ENCODE measurements at regions not wholly inside any gene's neighbourhood (a gene's known extent, or its start where the extent isn't known, plus 50 kb on each side); places are given as distances from the start of the nearest gene placed in this dataset.
"Not testable (repeated sequence)": the region's sequence is repeated elsewhere in the genome, so short reads cannot be mapped to it uniquely, and the experiment has no call there.

DNA sequence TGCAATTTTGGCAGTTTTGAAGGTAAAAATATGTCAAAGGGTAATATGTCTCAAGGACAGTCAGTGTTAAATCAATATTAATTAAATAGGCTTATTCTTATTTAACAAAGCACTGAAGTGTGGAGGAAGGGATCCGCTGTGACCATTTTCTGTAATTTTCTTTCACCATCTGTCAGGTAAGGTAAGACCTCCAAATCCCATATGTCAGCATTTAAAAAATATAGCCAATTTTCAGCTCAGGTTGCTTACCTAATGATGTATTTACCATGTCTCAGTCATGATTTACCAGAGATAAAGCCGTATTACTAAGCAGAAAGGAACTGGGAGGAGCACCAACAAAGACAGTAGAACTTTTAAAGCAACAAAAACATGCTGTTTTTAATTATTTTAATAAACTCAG is 683.9 kb downstream of the CCSER2 start:
- no peak for DNase-seq (ENCODE audit: low spot score)

DNA sequence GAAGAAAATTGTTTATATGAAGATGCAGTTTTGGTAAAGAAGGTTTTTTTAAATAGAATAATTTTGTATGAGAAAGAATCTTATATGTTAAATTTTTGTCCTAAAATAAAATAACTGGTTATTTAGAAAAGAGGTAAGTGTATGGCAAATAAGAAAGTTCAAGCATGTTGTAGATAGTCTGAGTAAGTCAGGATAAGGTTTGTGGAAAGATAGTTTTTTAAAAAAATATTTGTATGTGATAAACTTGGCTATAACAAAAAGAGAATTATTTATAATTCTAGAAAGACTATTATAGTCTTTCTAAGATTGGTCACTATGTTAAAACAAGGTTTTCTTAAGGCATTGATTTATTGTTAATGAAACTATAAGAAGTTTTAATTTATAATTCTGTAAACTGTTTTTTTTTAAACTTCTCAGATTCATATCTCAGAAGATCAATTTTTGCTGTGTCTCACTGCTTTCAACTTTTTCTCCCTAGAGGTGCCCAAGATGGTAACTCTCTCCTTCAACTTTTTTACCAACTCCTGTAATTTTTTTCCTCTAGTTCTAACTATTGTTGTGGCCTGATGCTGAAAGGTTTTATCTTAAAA is 698.6 kb downstream of the CCSER2 start:
- DNase-seq (ENCODE audit: low spot score): no peak

DNA sequence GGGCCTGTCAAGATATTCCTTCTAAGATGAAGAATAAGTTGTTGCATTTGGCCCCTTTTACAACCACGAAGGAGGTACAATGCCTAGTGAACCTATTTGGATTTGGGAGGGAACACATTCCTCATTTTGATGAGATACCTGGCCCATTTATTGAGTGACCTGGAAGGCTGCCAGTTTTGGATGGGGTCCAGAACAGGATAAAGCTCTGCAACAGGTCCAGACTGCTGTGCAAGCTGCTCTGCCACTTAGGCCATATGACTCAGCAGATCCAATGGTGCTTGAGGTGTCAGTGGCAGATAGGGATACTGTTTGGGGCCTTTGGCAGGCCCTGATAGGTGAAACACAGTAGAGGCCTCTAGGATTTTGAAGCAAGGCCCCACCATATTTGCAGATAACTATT is 704.6 kb downstream of the CCSER2 start:
- DNase-seq (ENCODE audit: low spot score): no peak

DNA sequence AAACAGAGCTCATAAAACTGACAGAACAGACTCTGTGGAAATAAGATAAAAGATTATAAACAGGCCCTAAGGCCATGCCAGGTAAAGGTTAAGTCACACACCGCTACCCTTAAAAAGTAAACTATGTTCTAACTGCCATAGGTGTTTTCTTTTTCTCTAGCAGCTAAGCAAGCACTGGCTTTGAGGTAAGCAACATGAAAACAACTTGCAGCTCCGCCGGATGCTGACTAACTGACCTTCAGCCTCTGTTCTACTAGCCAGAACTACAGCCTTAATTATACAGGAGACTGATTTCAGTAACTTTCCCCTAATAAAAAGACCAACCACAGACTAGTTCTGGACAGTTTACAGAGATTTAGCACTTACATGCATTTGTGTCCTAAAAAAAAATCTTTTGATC is 708.3 kb downstream of the CCSER2 start:
- DNase-seq (ENCODE audit: low spot score): no peak

DNA sequence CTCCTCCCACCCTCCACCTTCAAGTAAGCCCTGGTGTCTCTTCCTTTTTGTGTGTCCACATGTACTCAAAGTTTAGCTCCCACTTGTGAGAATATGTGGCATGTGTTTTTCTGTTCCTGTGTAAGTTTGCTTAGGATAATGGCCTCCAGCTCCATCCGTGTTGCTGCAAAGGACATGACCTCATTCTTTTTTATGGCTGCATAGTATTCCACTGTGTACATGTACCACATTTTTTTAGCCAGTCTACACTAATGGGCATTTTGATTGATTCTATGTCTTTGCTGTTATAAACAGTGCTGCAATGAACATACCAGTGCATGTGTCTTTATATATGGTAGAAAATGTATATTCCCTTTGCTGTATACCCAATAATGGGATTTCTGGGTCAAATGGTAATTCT is 710.9 kb downstream of the CCSER2 start:
- DNase-seq (ENCODE audit: low spot score): no peak

DNA sequence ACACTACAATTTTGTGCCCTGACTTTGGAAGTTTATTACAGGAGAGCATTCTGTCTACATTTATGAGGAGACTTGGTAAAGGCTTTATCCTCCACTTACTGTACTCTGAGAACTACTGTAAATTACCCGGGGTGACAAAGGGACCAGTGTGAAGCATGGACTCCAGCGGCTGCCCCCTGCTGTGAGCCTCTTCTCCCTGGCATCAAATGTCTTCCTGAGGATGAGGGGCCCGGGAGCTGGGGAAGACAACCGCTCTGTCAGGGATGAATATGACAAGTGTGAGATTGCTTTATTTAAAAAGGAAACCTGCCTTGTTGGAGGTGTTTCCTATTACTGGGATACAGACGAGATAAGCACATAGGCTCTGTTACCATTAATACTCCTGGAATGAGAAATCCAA is 714.8 kb downstream of the CCSER2 start:
- DNase-seq (ENCODE audit: low spot score): no peak

DNA sequence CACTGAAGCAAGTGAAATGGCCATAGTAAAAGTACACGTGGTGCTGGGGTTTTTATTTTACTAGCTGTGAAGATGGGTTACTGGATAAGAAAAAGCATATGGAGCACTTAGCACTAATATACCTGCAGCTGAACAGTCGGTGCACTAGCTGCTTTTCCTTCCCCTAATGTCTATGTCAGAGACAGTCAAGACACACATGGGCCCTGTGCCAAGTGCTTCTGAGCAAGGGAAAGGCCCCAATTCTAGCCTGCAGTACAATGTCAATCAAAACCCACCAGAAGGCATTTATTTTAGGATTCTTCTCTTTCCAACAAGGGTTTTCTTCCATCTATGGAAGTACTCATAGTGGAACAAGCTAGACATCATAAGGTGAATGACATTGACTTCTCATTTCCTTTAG is 716.7 kb downstream of the CCSER2 start:
- DNase-seq (ENCODE audit: low spot score): no peak

DNA sequence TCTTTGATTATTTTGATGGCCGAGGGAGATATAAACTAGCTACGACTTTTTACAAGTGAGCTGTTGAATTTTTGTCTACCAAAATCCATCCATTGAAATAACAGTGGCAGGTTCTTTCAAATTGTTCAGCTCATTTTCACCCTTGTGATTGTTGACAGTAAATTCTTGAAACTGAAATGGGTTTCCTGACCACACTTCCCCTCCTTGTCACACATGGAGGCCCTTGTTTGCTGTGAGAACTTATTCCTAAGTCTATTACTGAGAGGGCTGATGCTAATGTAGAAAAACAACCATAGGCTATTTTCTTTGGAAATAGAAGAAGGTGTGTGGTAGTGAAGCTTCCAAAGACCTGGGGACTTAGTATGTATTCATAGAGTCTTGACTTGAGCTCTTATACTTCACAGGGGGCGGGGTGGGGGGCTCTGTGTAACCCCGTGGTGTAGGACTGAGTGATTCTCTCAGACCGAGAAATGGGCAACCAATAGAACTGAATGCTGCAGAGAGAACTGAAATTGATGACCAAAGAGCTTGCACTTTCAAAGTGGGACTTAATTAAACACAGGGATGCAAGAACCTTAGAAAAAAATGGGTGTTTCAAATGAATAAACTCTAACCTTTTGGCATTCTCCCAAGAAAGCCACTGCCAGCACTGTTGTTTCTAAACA is 718.9 kb downstream of the CCSER2 start:
- DNase-seq (ENCODE audit: low spot score): no peak

DNA sequence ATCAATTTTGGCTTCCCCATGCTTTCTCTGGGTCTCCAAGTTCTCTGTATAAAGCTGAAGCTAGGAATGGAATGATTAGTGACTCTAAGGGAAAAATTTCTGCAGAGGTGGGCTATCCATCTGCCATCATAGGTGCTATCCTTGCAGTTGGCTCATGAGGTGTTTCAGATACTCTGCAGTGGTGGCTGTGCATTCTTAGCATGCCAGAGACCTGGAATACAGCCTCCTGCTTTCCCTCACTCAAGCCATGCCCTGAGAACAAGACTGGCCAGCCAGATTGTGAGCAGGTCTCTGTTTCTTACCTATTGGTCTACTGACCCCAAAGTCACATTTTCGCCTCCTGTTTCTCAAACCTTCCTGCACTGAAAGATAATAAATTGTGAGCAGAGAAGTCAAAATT is 719.6 kb downstream of the CCSER2 start:
- no peak for DNase-seq (ENCODE audit: low spot score)

DNA sequence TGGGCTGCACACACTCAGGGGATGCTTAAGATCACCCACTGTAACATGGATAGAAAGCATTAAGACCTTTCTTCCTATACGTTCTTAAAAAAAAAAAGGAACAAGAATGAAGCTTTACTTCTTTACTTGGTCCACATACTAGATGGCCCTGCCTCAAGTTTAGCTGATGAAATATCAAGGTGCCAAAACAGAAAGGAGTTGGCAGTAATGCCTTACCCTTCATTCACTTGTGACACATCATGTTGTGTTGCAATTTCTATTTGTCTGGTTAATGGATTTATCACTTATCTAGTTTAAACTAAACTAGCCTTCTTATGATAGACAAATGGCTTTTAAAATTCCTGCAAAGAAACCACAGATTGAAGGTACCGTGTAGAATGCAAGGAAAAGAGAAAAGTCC is 720.3 kb downstream of the CCSER2 start:
- DNase-seq (ENCODE audit: low spot score): no peak

DNA sequence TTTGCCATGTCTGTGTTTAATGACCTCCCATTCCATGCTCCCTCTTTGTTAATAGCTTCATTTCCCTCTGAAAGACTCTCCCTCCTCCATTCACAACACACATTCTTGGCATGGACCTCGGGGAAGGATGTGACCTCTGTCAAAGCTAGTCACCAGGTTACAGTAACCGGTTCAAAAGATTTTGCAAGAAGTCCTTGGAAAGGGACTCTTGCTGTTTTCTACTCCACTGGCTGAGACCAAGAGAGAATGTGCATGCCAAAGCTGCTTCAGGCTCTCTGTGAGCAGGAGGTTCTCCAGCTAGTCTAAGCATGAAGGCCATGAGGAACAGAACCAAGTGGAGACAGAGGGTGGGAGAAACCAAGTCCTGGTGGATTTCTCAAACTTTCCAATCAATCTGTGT is 732.6 kb downstream of the CCSER2 start:
- no peak for DNase-seq (ENCODE audit: low spot score)

DNA sequence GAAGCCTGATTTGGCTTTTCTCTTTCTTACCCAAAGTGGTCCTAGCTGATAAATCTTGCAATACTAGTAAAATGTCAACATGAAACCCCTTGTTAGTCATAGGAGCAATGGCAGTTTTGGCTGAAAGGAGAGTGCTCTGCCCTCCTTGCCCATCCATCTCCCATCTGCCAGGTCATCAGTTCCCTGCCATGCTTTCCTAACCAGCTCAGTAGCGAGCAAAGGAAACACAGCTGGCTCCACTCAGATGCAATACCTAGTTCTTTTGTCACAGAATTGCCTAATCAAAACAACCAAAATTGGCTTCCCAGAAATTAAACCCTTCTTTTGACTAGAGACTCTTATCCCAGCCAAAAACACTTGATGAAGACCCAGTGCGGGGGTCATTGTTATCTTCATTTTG is 733.0 kb downstream of the CCSER2 start:
- no peak for DNase-seq (ENCODE audit: low spot score)

DNA sequence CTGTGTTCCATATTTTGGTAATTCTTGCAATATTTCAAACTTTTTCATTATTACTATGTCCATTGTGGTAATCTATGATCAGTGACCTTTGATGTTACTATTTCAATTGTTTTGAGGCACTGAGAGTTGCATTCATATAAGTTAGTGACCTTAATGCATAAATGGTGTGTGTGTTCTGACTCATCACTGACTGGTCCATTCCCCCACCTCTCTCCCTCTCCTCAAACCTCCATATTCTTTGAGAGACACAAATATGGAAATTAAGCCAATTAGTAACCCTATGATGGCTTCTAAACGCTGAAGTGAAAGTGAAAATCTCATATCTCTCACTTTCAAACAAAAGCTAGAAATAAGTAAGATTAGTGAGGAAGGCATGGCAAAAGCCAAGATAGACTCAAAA is 739.6 kb downstream of the CCSER2 start:
- no peak for DNase-seq (ENCODE audit: low spot score)

DNA sequence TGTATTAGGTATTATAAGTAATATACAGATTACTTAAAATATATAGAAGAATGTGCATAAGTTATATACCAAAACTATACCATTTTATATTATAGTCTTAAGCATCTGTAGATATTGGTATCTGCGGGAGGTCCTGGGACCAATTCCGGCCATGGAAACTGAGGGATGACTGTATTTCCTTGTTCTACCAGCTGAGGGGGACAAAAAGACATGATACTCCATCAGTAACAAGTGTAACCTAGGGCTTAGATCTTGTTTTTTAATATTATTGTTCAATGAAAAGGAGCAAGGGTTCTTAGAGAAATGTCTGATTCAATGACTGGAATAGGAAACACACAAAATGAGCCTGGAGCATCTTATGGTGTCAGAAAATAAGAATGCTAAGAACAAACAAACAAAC is 752.5 kb downstream of the CCSER2 start:
- no peak for DNase-seq (ENCODE audit: low spot score)

DNA sequence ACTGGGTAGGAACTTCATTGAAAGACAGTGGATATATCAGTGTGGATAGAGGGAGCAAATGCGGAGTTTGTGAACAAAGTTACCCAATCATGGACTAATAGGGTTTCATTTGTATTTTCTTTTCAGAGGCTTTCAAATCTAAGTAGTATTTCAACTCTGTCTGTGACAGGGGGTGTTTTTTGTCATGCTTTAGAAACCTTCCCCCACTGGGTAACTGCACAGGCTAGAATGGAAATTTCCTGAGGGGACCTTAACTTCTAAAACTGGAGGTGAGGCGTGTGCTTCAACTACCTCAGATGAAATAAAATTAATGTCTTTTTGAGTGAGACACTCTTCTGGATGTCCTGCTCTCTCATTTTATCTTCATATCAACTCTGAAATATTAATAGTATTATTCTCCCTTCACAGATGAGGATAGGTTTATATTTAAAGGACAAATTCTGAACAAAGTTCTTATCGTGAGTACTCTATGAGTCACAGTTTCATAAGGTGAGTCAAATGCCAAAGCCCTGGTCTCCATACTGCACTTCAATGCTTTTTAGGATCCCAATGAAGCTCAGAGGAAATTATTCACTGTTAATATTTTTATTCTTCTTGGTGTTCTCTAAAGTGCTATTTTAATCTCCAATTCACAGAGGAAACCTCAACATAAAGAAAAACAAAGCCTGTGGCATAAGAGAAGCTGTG is 770.6 kb downstream of the CCSER2 start:
- DNase-seq (ENCODE audit: low spot score): peak; percentile 16

DNA sequence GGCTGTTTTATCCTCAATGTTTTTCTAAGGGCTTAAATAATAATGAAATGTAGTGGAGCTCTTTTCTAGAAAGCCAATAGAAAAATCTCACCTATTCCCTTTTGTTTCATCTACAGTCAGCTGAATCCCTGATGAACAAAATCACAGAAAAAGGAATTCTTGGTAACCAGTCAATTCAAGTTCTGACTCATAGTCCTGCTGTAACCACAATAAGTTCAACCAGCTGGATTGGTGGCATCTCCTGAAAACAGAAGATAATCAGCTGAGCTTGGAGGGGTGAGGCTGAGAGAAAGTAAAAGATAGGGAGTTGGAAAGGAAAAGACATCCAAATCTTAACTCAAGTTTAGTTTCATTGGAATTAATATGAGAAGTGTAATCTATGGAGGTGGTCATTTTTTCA is 772.1 kb downstream of the CCSER2 start:
- DNase-seq (ENCODE audit: low spot score): no peak

DNA sequence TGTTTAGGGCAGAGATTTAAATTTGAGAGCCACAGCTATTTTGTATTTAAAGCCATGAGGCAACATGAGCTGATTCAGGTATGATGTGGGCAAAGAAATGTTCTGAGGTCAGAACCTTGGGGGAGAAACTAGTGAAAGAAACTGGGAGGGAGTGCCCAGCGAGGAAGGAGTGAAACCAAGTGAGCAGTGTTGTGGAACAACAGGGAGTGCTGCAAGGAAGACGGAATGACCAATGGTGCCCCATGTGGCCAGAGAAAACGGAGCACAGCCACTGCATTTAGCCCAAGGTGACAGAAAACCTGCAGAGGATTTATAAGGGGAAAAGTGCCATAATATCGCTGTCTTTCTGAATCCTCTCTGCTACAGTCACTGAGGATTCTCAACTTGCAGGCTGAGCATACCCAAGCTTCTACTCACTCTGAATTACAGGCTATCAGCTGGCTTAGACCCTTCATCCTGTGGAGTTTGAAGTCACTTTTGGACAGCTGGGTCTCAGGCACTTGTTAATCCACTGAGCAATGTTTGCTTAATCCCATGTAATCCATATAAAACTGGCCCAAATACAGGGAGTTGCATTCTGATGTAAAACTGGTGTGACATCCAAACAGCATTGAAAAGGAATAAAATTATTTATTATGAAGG is 777.3 kb downstream of the CCSER2 start:
- no peak for DNase-seq (ENCODE audit: low spot score)

DNA sequence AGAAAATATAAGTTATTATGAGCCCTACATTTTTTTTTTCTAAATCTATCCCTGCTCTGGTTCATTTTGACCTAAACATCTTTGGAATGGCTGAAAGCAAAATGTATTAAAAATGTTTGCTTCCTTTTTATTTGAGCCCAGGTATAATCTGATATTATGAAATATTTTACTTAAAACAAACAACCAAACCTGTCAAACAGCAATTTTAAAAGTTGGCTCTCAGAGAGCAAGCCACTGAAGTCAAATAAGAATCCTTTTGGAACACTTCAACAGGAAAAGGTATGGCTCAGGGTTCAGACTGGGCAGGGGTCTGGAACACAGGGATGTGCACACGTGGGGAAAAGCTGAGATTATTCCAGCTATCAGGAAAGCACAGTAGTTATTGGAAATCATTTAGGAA is 782.9 kb downstream of the CCSER2 start:
- DNase-seq (ENCODE audit: low spot score): no peak

DNA sequence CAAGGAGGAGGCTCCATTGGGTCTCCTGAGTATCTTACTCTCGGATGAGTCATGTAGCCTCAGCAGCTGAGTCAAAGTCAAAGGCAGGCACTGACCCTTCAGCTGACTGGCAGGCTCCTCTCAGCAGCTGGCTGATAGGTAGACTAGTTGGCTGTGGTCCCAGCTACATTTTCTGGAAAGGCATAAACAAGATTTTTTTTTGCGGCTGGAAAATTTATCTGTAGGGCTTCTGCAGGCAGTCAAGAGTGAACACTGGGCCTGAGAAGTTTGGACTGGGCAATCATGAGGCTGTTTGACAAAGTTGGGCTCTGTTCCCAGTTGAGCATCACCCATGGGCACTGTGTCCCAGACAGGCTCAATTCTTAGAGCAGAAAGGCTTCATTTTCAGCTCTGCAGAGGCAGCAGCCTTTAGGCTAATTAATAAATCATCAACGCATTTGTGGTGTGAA is 796.2 kb downstream of the CCSER2 start:
- DNase-seq (ENCODE audit: low spot score): no peak

DNA sequence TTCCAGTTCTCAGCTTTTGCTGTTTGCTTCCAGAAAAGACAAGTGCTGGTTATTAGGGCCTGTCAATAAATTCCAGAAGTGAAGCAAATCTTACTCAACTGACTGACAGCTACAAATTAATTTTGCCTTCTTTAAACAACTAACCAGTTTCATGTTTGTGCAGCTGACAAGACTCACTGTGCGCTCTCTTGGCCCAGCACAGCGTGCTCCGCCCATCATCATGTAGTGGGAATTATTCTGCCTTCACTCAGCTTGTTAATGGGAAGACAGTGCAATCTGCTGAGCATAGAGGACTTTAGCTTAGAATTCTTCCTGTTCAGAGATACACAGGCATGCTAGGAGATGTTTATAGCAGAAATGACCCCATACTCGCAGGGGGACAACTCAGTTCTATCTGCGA is 808.9 kb downstream of the CCSER2 start:
- DNase-seq (ENCODE audit: low spot score): no peak

DNA sequence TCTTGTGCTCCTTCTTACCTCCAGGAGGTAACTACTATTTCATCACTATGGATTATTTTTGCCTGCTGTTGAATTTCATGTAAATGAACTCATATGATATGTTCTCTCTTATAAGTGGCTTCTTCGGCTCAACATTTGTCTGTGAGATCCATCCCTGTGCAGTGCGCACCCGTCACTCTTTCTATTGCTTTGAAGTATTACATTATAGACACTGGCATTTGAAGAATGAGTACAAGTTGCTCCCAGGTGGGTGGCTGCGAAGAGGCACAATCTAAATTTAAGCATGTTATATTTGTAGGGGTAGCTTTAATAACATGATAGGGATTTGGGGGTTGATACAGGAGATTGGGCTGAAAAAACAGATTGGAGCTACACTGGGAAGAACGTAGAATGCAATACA is 809.7 kb downstream of the CCSER2 start:
- no peak for DNase-seq (ENCODE audit: low spot score)

DNA sequence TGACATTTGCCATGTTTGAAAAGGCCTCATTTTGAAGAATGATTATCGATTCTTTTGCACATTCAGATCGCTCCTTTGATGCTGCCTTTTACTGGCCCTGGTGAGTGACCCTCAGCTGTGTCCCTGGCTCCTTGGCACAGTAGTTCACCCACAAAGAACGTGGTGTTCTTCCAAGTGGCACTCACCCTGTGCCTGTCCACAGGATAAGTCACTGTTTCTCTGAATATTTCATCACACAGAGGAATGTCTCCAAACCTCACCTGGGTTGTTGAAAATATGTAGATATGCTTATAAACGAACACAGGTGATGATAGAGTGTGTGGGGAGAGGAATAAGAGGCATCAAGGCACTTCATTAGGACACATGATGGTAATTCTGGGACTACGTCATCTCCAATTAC is 810.7 kb downstream of the CCSER2 start:
- DNase-seq (ENCODE audit: low spot score): no peak

DNA sequence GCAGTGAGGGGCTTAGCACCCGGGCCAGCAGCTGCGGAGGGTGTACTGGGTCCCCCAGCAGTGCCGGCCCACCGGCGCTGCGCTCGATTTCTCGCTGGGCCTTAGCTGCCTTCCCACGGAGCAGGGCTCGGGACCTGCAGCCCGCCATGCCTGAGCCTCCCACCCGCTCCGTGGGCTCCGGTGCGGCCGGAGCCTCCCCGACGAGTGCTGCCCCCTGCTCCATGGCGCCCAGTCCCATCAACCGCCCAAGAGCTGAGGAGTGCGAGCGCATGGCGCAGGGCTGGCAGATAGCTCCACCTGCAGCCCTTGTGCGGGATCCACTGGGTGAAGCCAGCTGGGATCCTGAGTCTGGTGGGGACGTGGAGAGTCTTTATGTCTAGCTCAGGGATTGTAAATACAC is 813.1 kb downstream of the CCSER2 start:
- not testable (repeated sequence) for DNase-seq (ENCODE audit: low spot score)

Measured in kidney capillary endothelial cell (primary cell).